ENCODE measurements at regions not wholly inside any gene's neighbourhood (a gene's known extent, or its start where the extent isn't known, plus 50 kb on each side); places are given as distances from the start of the nearest gene placed in this dataset.
"Not testable (repeated sequence)": the region's sequence is repeated elsewhere in the genome, so short reads cannot be mapped to it uniquely, and the experiment has no call there.

DNA sequence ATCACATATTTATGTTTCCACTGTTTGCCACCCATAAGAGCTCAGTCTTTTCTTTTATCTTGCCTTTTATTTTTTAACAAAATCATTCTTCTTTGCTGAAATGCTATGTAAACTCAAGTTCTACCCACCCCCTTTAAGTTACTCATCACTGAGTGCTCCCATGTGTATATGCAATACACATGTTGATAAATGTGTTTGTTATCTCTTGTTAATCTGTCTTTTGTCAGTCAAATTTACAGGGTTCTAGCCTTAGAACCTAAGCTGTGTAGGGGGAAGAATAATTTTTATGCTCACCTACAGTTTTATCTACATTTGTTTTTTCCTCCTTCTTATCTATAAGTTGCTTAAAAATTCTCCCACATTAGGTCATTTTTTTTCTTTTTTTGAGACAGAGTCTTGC is 1195.9 kb downstream of the ROBO2 start:
- no peaks in the 10 kb centered on the region for H3K9me3 ChIP-seq (ENCODE audit: low read length)
- H3K4me1 ChIP-seq (ENCODE audit: insufficient read depth, low read length): no peaks in the 10 kb centered on the region
- no peaks in the 10 kb centered on the region for H3K27me3 ChIP-seq (ENCODE audit: insufficient read depth, low read length)
- no peaks in the 10 kb centered on the region for H3K36me3 ChIP-seq (ENCODE audit: insufficient read depth, low read length)
- H2AFZ ChIP-seq (ENCODE audit: low read depth, low read length): no peak overlapping the region
- H3K4me3 ChIP-seq (ENCODE audit: low read length): no peak overlapping the region

DNA sequence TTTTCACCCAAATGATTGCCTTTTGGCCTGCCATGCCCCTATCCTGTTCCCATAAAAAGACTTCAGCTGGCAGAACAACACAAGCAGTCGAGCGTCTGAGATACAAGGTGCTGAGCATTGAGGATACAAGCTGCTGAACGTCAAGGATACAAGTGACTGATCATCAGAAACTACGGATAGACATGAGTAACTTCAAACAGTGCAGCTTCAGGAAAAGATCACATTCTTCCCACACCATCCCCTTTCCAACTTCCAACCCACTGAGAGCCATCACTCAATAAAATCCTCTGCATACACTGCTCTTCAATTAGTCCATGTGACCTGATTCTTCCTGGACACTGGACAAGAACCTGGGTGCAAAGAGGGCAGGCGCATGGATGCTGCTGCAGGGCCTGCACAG is 1198.9 kb downstream of the ROBO2 start:
- Histone ChIP-seq H3K4me3 (ENCODE audit: low read length) (no peak overlapping the region), H3K27me3 (ENCODE audit: insufficient read depth, low read length) (no peaks in the 10 kb centered on the region), H3K36me3 (ENCODE audit: insufficient read depth, low read length) (no peaks in the 10 kb centered on the region), H3K4me1 (ENCODE audit: insufficient read depth, low read length) (no peaks in the 10 kb centered on the region), H3K9me3 (ENCODE audit: low read length) (no peaks in the 10 kb centered on the region), H2AFZ (ENCODE audit: low read depth, low read length) (no peak overlapping the region)

DNA sequence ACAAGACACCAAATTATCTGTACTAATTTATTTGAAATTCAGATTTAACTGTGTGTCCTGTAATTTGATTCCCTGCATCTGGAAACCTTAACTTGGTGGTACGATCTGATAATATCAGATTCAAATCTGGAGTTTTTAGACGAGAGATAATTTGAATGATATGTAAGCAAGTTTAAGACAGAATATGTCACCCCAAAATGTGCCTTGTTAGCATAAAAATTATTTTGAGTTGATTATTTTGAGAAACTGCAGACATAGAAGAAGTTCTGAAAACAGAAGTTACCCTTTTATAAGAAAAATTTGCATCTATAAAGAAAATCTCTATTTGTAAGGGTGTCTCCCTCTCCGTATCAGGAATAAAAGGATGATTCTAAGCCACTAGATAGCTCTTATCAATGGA is 1202.8 kb downstream of the ROBO2 start:
- no peak overlapping the region for H2AFZ ChIP-seq (ENCODE audit: low read depth, low read length)
- H3K36me3 ChIP-seq (ENCODE audit: insufficient read depth, low read length): no peaks in the 10 kb centered on the region
- H3K4me1 ChIP-seq (ENCODE audit: insufficient read depth, low read length): no peaks in the 10 kb centered on the region
- no peak overlapping the region for H3K4me3 ChIP-seq (ENCODE audit: low read length)
- H3K27me3 ChIP-seq (ENCODE audit: insufficient read depth, low read length): no peaks in the 10 kb centered on the region
- peaks cover 7% of the 10 kb centered on the region for H3K9me3 ChIP-seq (ENCODE audit: low read length)

DNA sequence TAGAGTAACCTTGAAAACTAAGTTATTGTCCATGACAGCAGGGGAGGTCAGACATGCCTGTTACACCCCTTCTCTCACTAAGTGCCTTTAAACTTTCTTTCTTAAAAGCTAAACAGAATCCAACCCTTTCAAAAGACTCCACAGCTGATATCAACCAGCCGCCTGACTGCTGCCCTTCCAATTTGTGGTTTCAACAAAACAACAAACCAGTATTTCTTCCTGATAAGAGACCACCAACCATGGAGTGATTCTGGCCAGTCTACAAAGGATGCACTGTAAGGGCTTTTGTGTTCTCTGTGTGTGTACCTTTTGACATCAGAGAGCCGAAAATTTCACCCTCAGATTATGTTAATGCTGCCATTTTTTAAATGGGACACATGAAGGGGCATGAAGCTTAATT is 1204.2 kb downstream of the ROBO2 start:
- no peaks in the 10 kb centered on the region for H3K27me3 ChIP-seq (ENCODE audit: insufficient read depth, low read length)

DNA sequence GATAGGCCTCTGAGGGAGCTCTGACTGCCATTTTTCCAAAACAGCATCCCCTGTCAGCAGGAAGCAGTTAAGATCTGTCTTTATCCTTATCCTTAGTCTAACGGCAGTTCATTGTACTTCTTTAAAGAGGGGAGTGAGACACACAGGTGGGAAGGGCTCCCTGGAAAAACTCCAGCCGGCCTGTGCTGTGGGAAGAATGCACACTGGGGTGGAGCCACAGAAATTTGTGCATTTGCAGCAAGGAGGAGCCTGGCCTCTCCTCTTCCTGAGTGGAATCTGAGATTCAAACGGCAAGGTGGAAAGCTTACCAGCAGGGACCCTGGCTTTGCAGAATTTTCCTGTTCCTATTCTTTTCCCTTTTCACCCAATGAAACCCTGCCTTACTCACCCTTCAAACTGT is 1209.4 kb downstream of the ROBO2 start:
- no peak overlapping the region for H2AFZ ChIP-seq (ENCODE audit: low read depth, low read length)
- H3K4me3 ChIP-seq (ENCODE audit: low read length): no peak overlapping the region
- peaks cover 7% of the 10 kb centered on the region for H3K9me3 ChIP-seq (ENCODE audit: low read length)
- no peaks in the 10 kb centered on the region for H3K27me3 ChIP-seq (ENCODE audit: insufficient read depth, low read length)
- no peaks in the 10 kb centered on the region for H3K4me1 ChIP-seq (ENCODE audit: insufficient read depth, low read length)
- H3K36me3 ChIP-seq (ENCODE audit: insufficient read depth, low read length): no peaks in the 10 kb centered on the region

More for the DNA sequence above, 1204.2 kb downstream of the ROBO2 start:
- H3K4me3 ChIP-seq (ENCODE audit: low read length): no peak overlapping the region
- no peaks in the 10 kb centered on the region for H3K36me3 ChIP-seq (ENCODE audit: insufficient read depth, low read length)
- H3K9me3 ChIP-seq (ENCODE audit: low read length): peaks cover 7% of the 10 kb centered on the region
- H3K4me1 ChIP-seq (ENCODE audit: insufficient read depth, low read length): no peaks in the 10 kb centered on the region
- no peak overlapping the region for H2AFZ ChIP-seq (ENCODE audit: low read depth, low read length)

DNA sequence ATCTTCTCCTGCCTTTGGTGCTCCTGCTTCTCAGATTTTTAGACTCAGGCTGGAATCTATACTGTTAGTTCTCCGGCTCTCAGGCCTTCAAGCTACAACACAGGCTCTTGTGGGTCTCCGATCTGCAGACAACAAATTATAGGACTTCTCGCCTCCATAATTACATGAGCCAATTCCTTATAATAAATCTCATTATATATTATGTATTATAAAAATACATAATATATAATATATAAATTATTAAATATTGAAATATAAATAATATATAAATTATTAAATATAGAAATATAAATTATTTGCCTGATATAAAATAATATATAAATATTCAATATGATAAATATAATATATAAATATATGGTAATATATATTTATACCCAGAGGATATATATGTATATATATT is 1214.0 kb downstream of the ROBO2 start:
- Histone ChIP-seq H3K9me3 (ENCODE audit: low read length) (no peaks in the 10 kb centered on the region), H3K36me3 (ENCODE audit: insufficient read depth, low read length) (no peaks in the 10 kb centered on the region), H3K4me3 (ENCODE audit: low read length) (no peak overlapping the region), H3K27me3 (ENCODE audit: insufficient read depth, low read length) (no peaks in the 10 kb centered on the region), H3K4me1 (ENCODE audit: insufficient read depth, low read length) (no peaks in the 10 kb centered on the region), H2AFZ (ENCODE audit: low read depth, low read length) (no peak overlapping the region)

DNA sequence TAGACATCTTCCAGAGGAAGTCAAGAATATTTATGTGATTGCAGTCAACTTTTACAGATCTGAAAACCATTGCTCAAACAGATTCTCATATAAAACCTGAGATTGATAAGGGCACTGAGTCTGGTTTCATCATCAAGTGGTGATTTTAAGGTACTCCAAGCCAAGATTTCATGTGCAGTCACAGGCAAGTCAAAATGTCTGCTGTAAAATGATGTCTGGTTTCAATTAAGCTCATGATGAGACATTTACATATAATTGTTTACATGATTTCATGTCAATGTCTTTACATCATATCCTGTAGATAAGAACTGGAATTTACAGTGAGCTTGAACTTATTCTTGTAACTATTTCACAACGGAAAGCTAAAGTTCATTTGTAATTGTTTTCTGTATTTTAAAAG is 1215.5 kb downstream of the ROBO2 start:
- no peak overlapping the region for H2AFZ ChIP-seq (ENCODE audit: low read depth, low read length)
- H3K9me3 ChIP-seq (ENCODE audit: low read length): no peaks in the 10 kb centered on the region
- peaks cover 2% of the 10 kb centered on the region for H3K4me1 ChIP-seq (ENCODE audit: insufficient read depth, low read length)
- H3K36me3 ChIP-seq (ENCODE audit: insufficient read depth, low read length): no peaks in the 10 kb centered on the region
- no peak overlapping the region for H3K4me3 ChIP-seq (ENCODE audit: low read length)
- no peaks in the 10 kb centered on the region for H3K27me3 ChIP-seq (ENCODE audit: insufficient read depth, low read length)

DNA sequence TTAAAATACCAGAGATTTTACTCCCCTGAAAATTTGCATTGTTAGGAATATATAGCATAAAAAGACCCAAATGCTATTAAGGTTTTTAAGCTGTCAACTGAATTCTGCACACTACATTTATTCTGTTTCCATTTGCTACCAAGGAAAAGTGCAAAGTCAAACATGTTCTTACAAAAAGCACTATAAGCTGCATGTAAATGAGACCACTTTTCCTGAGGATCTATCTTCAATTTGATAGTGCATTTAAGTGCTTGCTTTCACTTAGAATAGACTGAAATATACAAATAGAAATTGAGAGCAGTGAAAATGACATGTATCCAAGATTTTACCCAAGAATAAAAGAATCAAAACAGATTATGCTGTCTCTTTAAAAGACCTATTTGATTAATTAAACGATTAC is 1216.2 kb downstream of the ROBO2 start:
- no peak overlapping the region for H3K4me3 ChIP-seq (ENCODE audit: low read length)
- H2AFZ ChIP-seq (ENCODE audit: low read depth, low read length): no peak overlapping the region
- H3K9me3 ChIP-seq (ENCODE audit: low read length): no peaks in the 10 kb centered on the region
- H3K27me3 ChIP-seq (ENCODE audit: insufficient read depth, low read length): no peaks in the 10 kb centered on the region
- peaks cover 2% of the 10 kb centered on the region for H3K4me1 ChIP-seq (ENCODE audit: insufficient read depth, low read length)
- H3K36me3 ChIP-seq (ENCODE audit: insufficient read depth, low read length): no peaks in the 10 kb centered on the region

DNA sequence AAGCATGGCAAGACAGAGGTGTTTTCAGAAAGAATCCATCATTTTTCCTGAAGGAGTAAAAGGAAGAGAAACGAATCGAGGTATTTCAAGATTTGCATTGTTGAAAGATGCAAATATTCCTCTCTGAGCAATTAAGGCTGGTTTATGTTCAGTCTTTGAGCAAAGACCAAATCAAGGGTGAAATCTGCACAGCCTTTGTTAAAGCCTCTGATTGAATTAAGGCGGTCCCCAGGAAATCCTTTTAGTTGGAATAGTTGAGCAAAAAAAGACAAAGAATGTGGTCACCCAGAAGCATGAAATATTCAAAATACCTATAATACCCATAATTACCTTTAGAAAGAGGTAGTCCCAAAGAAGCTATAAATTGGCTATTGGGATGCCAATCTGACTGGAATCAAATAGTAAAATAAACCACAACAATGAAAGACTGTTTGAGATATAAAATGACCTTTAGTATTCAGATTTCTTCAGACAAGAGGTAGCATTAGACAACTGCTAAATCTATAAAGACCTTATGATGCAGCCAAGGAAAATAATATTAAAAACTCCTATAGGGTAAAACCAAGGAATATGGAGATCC is 1218.1 kb downstream of the ROBO2 start:
- no peaks in the 10 kb centered on the region for H3K36me3 ChIP-seq (ENCODE audit: insufficient read depth, low read length)
- no peak overlapping the region for H2AFZ ChIP-seq (ENCODE audit: low read depth, low read length)
- H3K27me3 ChIP-seq (ENCODE audit: insufficient read depth, low read length): no peaks in the 10 kb centered on the region
- H3K4me3 ChIP-seq (ENCODE audit: low read length): no peak overlapping the region
- H3K4me1 ChIP-seq (ENCODE audit: insufficient read depth, low read length): peaks cover 2% of the 10 kb centered on the region
- no peaks in the 10 kb centered on the region for H3K9me3 ChIP-seq (ENCODE audit: low read length)

DNA sequence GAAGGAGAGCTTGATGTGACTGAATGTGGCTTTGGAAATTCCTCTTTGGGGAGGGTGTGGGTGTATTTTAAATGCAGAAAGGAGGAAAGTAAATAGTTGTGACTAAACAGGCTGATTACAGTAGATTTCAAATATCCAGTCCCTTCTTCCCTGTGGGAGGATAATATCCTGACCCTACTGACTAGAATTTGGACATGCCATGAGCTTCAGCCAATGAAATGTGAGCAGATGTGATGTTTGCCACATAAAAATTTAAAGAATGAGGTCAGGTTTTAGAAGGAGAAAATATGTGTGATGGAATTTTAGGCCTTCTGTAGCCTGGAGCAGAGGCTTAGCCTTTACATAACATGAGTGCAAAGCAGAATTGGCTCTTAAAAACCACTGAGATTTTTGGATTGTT is 1218.9 kb downstream of the ROBO2 start:
- Histone ChIP-seq H3K4me3 (ENCODE audit: low read length) (no peak overlapping the region), H2AFZ (ENCODE audit: low read depth, low read length) (no peak overlapping the region), H3K9me3 (ENCODE audit: low read length) (no peaks in the 10 kb centered on the region), H3K27me3 (ENCODE audit: insufficient read depth, low read length) (no peaks in the 10 kb centered on the region), H3K4me1 (ENCODE audit: insufficient read depth, low read length) (peaks cover 2% of the 10 kb centered on the region), H3K36me3 (ENCODE audit: insufficient read depth, low read length) (no peaks in the 10 kb centered on the region)

DNA sequence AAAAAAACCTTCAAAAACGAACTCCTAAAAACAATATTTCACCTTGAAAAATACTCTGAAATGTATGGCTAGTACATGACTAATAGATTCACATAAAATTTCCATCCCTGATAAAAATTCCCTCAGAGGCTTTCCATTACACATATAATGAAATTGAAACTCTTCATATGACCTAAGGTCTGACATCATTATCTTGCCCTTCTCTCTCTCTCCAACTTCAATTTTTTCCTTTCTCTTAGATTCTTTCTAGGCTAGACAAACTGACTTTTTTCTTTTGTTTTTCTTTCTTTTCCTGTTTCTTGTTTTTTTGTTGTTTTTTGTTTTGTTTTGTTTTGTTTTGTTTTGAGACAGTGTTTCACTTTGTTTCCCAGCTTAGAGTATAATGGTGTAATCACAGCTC is 1220.5 kb downstream of the ROBO2 start:
- Histone ChIP-seq H3K27me3 (ENCODE audit: insufficient read depth, low read length) (no peaks in the 10 kb centered on the region), H3K4me1 (ENCODE audit: insufficient read depth, low read length) (peaks cover 2% of the 10 kb centered on the region), H2AFZ (ENCODE audit: low read depth, low read length) (no peak overlapping the region), H3K4me3 (ENCODE audit: low read length) (no peak overlapping the region), H3K36me3 (ENCODE audit: insufficient read depth, low read length) (no peaks in the 10 kb centered on the region), H3K9me3 (ENCODE audit: low read length) (no peaks in the 10 kb centered on the region)

DNA sequence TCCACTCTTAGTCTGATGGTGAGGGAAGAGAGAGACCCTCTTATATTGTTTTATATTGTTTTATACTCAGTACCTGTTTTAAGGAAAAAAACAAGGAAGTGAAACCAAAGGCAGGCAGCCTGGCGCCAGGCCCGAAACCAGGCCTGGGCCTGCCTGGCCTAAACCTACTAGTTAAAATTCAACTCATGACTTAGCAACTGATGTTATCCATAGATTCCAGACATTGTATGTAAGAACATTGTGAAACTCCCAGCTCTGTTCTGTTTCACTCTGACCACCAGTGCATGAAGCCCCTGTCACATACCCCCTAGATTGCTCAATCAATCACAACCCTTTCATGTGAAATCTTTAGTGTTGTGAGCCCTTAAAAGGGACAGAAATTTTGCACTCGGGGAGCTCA is 1226.7 kb downstream of the ROBO2 start:
- H3K4me3 ChIP-seq (ENCODE audit: low read length); H3K9me3 ChIP-seq (ENCODE audit: low read length); H3K36me3 ChIP-seq (ENCODE audit: insufficient read depth, low read length); H3K4me1 ChIP-seq (ENCODE audit: insufficient read depth, low read length); H2AFZ ChIP-seq (ENCODE audit: low read depth, low read length); H3K27me3 ChIP-seq (ENCODE audit: insufficient read depth, low read length): not testable (repeated sequence)

DNA sequence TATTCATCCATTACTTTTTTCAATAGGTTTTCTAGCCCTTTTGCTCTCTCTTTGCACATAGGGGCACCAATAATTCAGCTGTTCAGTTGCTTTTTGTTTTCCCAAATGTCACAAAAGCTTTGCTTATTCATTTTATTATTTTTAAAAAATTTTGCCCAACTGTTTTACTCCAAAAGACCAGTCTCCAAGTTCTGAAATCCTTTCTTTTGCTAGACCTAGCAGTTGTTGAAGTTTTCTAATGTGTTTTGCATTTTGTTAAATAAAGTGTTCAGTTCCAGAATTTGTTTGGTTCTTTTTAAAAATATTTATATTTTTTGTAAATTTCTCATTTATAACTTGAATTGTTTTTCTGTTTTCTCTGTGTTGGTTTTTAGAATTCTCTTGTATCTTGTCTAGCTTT is 1227.3 kb downstream of the ROBO2 start:
- no peaks in the 10 kb centered on the region for H3K4me1 ChIP-seq (ENCODE audit: insufficient read depth, low read length)
- H3K9me3 ChIP-seq (ENCODE audit: low read length): peaks cover 5% of the 10 kb centered on the region
- H2AFZ ChIP-seq (ENCODE audit: low read depth, low read length): no peak overlapping the region
- H3K4me3 ChIP-seq (ENCODE audit: low read length): no peak overlapping the region
- no peaks in the 10 kb centered on the region for H3K27me3 ChIP-seq (ENCODE audit: insufficient read depth, low read length)
- no peaks in the 10 kb centered on the region for H3K36me3 ChIP-seq (ENCODE audit: insufficient read depth, low read length)

DNA sequence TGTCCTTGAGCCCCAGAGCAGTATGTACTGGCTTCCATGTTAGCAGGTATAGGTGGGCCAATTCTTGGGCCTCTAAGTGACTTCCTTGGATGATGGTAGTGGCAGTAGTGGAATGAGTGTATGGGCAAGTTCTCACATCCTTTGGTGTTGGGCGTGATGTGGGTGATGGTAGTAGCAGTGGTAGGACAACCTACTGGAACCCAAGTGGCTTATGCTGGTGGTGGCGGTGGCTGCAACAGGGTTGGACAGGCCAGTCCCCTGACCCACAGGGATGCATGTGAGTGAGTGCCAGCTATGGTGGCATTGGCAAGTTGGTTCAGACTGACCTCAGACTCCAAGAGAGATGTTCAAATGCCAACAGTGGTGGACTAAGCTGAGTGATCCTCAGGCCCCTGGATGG is 1228.2 kb downstream of the ROBO2 start:
- H3K36me3 ChIP-seq (ENCODE audit: insufficient read depth, low read length): no peaks in the 10 kb centered on the region
- no peak overlapping the region for H2AFZ ChIP-seq (ENCODE audit: low read depth, low read length)
- peaks cover 5% of the 10 kb centered on the region for H3K9me3 ChIP-seq (ENCODE audit: low read length)
- no peak overlapping the region for H3K4me3 ChIP-seq (ENCODE audit: low read length)
- H3K27me3 ChIP-seq (ENCODE audit: insufficient read depth, low read length): no peaks in the 10 kb centered on the region
- H3K4me1 ChIP-seq (ENCODE audit: insufficient read depth, low read length): no peaks in the 10 kb centered on the region
